ENCODE measurements at regions not wholly inside any gene's neighbourhood (a gene's known extent, or its start where the extent isn't known, plus 50 kb on each side); places are given as distances from the start of the nearest gene placed in this dataset.

- H3K4me3 ChIP-seq (ENCODE audit: low read depth, low read length): no peak overlapping the region
- DNase-seq (ENCODE audit: low read depth): no peak
- no peak for TF ChIP-seq CTCF (IDR thresholded peaks at IDR 0.05; ENCODE audit: low read depth, low read length, missing control alignments)
These were observed 194.6 kb downstream of the METTL4 start for GRCh38 chr18:2376707-2377106.

GRCh38 chr18:2380101-2380500 is 191.2 kb downstream of the METTL4 start:
- no peak for DNase-seq (ENCODE audit: low read depth)
- TF ChIP-seq CTCF (IDR thresholded peaks at IDR 0.05; ENCODE audit: low read depth, low read length, missing control alignments): no peak
- no peak overlapping the region for H3K4me3 ChIP-seq (ENCODE audit: low read depth, low read length)

- TF ChIP-seq CTCF (IDR thresholded peaks at IDR 0.05; ENCODE audit: low read depth, low read length, missing control alignments): no peak
- DNase-seq (ENCODE audit: low read depth): no peak
- H3K4me3 ChIP-seq (ENCODE audit: low read depth, low read length): no peak overlapping the region
These were observed 189.8 kb downstream of the METTL4 start for GRCh38 chr18:2381539-2381938.

- no peak overlapping the region for H3K4me3 ChIP-seq (ENCODE audit: low read depth, low read length)
- no peak for DNase-seq (ENCODE audit: low read depth)
- no peak for TF ChIP-seq CTCF (IDR thresholded peaks at IDR 0.05; ENCODE audit: low read depth, low read length, missing control alignments)
These were observed 183.7 kb downstream of the METTL4 start for GRCh38 chr18:2387588-2387987.

GRCh38 chr18:2390158-2390557 is 181.1 kb downstream of the METTL4 start:
- no peak for TF ChIP-seq CTCF (IDR thresholded peaks at IDR 0.05; ENCODE audit: low read depth, low read length, missing control alignments)
- no peak overlapping the region for H3K4me3 ChIP-seq (ENCODE audit: low read depth, low read length)
- DNase-seq (ENCODE audit: low read depth): no peak

GRCh38 chr18:2391470-2391869 is 179.8 kb downstream of the METTL4 start:
- no peak for TF ChIP-seq CTCF (IDR thresholded peaks at IDR 0.05; ENCODE audit: low read depth, low read length, missing control alignments)
- H3K4me3 ChIP-seq (ENCODE audit: low read depth, low read length): no peak overlapping the region
- no peak for DNase-seq (ENCODE audit: low read depth)

- DNase-seq (ENCODE audit: low read depth): no peak
- TF ChIP-seq CTCF (IDR thresholded peaks at IDR 0.05; ENCODE audit: low read depth, low read length, missing control alignments): no peak
- no peak overlapping the region for H3K4me3 ChIP-seq (ENCODE audit: low read depth, low read length)
These were observed 178.9 kb downstream of the METTL4 start for GRCh38 chr18:2392446-2392845.

Measured in GM12864 (cell line).